NCI-H226 (cell line): ENCODE measurements at regions not wholly inside any gene's neighbourhood (a gene's known extent, or its start where the extent isn't known, plus 50 kb on each side); places are given as distances from the start of the nearest gene placed in this dataset.

Experiments
- DNase-seq: peaks from one replicate; pipeline ENCODE4 v3.0.0-alpha.2; 2015

GRCh38 chr18:27619090-27619772 is 434.1 kb upstream of the CHST9 start:
- no peak for DNase-seq

GRCh38 chr18:27616324-27616723 is 431.2 kb upstream of the CHST9 start:
- DNase-seq, result no peak

- DNase-seq, result no peak
These were observed 430.1 kb upstream of the CHST9 start for GRCh38 chr18:27614951-27615844.

DNA sequence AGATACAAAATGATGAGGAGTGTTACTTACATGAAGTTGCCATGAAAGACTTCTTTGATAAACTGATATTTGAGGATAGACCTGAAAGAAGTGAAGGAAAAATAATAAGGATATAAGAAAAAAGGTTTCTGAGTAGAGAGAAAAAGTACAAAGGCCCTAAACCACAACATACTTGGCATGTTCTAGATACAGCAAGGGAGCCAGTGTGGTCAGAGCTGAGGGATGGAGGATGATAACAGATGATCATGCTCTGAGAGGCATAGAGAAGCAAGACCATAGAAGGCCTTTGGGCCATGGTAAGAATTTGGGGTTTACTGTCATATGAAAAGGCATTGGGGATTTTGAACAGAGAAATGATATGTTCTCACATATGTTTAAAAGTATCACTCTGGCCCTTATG is 424.1 kb upstream of the CHST9 start:
- DNase-seq, result no peak

- no peak for DNase-seq
These were observed 423.6 kb upstream of the CHST9 start for GRCh38 chr18:27608742-27609141.

DNA sequence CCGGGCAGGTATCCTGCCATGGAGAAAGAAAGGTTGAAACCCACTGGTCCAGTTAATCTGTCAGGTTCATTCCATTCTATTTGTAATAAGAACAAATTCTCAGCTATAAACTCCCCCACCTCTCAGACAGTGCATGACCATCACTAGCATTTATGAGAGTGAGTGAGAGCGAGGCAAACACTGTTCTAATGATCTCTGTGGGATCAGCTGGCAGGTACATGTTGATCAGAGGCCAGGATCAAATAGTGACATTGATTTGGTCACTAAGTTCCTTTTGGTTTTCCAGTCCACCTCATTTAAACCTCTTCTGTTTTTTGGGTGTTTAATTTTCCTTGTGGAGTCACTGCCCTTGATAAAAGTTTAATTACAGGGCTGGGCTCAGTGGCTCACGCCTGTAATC is 423.1 kb upstream of the CHST9 start:
- DNase-seq, result no peak

DNA sequence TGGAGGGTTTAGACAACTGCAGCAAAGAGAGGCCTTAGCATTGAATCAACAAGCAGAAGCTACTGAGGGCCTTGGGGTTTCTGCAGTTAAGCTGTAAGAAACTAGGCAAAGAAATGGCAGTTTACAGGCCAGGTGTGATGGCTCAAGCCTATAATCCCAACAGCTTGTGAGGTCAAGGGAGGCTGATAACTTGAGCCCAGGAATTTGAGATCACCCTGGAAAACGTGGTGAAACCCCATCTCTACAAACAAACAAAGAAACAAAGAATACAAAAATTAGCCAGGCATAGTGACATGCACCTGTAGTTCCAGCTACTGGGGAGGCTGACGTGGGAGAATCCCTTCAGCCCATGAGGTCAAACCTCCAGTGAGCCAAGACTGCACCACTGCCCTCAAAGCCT is 421.6 kb upstream of the CHST9 start:
- DNase-seq, result no peak

- DNase-seq, result peak; percentile 56
These were observed 420.2 kb upstream of the CHST9 start for GRCh38 chr18:27605107-27605834.

DNA sequence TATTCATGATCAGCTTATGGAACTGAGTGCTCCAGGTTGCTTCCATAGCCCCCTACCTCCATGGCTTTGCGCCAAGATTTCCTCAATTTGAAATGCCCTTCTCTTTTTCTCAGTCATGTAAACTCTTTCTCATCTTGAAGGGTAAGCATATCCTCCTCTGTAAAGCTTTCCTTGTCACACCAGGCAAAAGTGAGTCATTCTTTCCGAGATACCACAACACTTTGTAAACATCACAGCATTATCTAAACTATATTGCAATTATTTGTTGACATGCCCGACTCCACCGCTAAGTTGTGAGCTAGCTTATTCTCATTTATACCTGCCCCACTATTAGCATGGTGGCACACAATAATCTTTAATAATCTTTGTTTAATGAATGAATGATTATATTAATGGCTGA is 419.5 kb upstream of the CHST9 start:
- peak; percentile 39 for DNase-seq

- no peak for DNase-seq
These were observed 417.0 kb upstream of the CHST9 start for GRCh38 chr18:27602092-27602491.

- DNase-seq, result no peak
These were observed 415.1 kb upstream of the CHST9 start for GRCh38 chr18:27600245-27600644.

DNA sequence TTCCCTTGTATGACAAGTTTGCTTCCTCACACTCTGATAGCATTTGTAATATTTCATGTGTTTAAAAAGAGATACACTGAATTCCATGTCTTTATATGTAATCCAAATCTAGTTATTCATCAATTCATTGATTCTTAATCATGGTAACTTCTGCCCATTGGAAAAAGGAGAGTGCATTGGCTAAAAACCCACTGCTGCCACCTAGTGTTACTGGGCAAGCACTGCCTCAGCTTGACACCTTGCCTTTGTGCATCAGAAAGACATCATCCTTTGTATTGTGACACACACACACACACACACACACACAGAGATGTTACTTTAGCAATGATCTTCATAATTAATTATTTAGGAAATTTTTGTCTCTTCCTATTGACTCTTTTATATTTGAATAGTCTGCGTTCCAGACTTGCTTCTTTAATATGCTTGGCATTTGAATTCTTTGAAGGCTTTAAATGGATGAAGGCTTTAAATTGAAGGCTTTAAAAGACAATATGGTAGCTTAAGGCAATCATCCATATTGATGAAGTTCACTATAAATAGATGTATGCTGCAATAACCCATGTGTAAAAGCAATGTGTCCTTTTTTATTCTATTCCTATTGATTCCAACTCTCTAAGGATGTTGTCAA is 414.2 kb upstream of the CHST9 start:
- DNase-seq, result peak; percentile 46

DNA sequence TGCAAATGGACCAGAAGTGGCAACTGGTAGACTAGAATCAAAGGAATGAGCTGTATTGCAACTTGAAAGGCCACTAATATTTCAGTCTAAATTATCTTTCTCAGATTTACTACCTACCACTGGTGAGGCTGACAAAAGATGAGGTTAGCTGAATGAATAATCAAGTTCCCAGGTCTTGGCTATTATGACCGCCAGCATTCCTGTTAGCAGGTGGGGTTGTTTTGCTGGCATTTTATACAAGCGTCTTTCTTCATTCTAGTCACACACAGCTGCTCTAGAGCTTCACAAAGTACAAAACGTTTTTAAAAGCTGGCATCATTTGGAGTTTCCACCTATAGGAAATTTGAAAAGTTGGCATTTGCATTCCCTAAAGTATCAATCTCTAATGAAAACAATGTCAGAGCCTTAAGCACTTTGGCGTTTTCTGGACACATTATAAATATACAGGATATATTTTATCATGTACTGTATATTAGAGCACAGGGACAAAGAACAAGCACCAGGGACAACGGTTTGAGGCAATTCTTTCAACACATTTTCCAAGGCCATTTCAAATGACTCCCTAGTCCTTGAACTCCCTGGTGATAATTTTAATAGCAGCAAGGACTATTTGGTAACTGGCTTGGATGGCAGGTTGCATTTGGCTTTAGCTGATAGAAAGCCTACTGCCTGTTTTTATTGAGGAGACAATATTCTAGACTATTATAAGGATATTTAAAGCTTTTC is 410.2 kb upstream of the CHST9 start:
- DNase-seq, result no peak

DNA sequence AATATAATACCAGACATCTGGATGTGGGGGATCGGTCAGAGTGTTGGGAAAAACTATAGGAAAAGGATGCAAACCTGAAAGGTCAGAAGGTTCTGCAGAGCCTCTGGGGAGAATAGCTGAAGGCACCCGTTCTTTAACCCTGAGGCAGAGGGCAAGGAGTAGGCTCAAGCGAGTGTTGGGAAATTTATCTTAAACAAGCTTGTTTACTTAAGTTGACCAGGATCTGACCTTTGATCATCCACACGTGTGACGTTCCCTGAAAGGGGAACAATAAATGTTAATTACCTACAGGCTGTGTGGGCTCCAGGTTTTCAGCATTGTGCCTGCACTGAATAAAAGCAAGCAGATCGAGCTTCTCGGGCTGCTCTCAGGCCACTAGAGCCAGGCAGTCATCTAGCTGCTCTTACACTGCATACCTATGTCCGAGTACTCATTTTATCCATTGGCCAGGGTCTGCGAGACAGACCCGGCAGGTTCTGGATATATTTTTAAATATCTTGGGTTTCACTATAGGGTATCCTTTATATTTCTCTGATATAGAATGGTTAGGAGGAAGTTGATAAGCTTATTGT is 400.6 kb upstream of the CHST9 start:
- no peak for DNase-seq

DNA sequence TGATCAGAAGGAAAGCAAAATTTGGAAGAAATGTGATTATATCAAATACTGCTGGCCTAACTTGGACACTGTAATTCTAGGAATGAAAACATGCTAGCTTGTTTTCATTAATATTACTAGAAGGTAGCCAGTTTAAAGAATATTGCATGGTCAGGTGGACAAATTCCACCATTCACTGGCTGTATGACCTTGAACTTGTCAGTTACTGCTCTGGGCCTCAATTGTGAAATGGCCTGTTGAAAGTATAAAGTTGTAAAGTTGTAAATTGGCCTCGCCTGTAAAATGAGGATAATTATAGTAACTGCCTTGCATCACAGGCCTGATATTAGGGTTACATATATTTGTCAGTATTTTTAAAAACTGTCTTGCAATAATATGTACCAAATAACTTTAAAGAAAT is 398.4 kb upstream of the CHST9 start:
- DNase-seq, result no peak

GRCh38 chr18:27582760-27583412 is 397.8 kb upstream of the CHST9 start:
- no peak for DNase-seq

- peak; percentile 56 for DNase-seq
These were observed 396.3 kb upstream of the CHST9 start for GRCh38 chr18:27581296-27581904.

DNA sequence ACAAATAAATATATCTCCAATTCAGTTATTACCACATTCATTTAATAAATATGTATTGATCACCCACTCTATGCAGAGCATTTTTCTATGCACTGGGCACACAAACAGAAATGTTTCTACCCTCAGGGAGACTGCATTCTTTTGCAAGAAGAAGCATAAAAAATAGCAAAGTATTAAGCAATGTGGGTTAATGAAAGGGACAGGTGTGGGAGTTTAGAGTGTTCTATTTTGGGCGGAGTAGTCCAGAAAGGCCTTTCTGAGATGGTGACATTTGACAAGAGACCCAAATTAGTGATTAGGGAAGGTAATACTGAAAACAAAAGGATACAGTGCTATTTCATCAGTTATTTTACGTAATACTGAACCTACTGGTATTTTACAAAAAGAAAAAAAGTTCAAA is 394.3 kb upstream of the CHST9 start:
- no peak for DNase-seq

DNA sequence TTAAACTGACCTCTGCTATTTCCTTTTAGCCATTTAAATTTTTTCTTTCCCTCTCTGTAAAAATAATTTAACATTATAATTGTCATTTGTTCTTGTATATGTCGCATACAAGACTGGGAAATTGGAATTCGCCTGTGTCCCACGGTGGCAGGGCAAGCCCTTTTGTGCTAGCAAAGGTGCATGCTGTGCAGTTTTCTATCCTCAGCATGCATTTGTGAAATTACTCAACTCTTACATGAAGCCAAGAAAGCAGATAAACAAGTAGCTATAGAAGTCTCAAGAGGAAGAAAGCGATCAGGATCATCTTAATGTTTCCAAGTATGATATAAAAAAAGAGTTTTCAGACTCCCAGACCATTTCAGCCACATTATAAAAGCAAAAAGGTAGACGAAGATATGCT is 392.6 kb upstream of the CHST9 start:
- no peak for DNase-seq

DNA sequence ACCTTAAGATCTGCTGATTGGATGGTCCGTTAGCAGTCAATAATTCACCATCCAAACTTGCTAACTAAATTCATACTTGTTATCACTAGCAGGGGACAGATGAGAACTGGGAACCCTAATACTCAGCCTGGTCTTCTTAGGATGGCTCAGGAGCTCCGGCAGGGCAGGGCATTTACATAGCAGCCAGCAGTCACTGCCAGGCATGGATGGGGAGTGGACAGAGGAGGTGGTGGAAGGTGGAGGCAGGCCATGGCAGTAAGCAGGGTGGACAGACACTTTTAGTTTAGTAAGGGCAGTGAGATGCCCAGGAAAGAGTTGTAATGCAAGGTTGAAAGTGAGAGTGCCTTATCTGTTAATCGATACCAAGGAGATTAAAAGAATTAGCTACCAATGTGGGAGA is 392.2 kb upstream of the CHST9 start:
- no peak for DNase-seq

- no peak for DNase-seq
These were observed 382.3 kb upstream of the CHST9 start for GRCh38 chr18:27567434-27567833.
